SK-N-SH treated with all-trans-retinoic acid at 6 μM for 48 hours (cell line): ENCODE measurements at regions not wholly inside any gene's neighbourhood (a gene's known extent, or its start where the extent isn't known, plus 50 kb on each side); places are given as distances from the start of the nearest gene placed in this dataset.

Experiments used
- ATAC-seq: fragments of 200-7000 bp; cut with Tn5 transposase; 3 replicates; pipeline ENCODE4 v1.9.1; 2020; ENCODE audit warnings: mild to moderate bottlenecking, moderate library complexity
- ARNTL ChIP-seq: fragments of 450-650 bp; formaldehyde crosslinking; IDR thresholded peaks from 2 replicates; pipeline ENCODE4 v1.5.0; 2020; ENCODE audit warnings: low read depth, mild to moderate bottlenecking, moderate library complexity, borderline replicate concordance
- BACH2 ChIP-seq: fragments of 250-450 bp; sonication (Bioruptor Pico); IDR thresholded peaks from 2 replicates; pipeline ENCODE4 v1.9.0; 2021; ENCODE audit warnings: mild to moderate bottlenecking, borderline replicate concordance
- CSDC2 ChIP-seq: fragments of 250-450 bp; sonication (Bioruptor Pico); IDR thresholded peaks from 2 replicates; pipeline ENCODE4 v1.5.0; 2020; ENCODE audit warnings: mild to moderate bottlenecking, moderate library complexity
- ESRRG ChIP-seq: fragments of 250-450 bp; sonication (Bioruptor Pico); IDR thresholded peaks from 2 replicates; pipeline ENCODE4 v1.6.1; 2021; ENCODE audit warnings: mild to moderate bottlenecking
- GLIS3 ChIP-seq: fragments of 250-450 bp; sonication (Bioruptor Pico); IDR thresholded peaks from 2 replicates; pipeline ENCODE4 v1.5.0; 2020; ENCODE audit warnings: mild to moderate bottlenecking, moderate library complexity
- ISL1 ChIP-seq: fragments of 250-450 bp; sonication (Bioruptor Pico); IDR thresholded peaks from 2 replicates; pipeline ENCODE4 v2.1.2; 2022; ENCODE audit warnings: mild to moderate bottlenecking, moderate library complexity
- OSR1 ChIP-seq: fragments of 250-450 bp; sonication (Bioruptor Pico); IDR thresholded peaks from 2 replicates; pipeline ENCODE4 v1.8.0; 2022; ENCODE audit warnings: moderate library complexity, mild to moderate bottlenecking, inconsistent platforms
- RARB ChIP-seq: fragments of 250-450 bp; sonication (Bioruptor Pico); IDR thresholded peaks from 2 replicates; pipeline ENCODE4 v1.8.0; 2021; ENCODE audit warnings: mild to moderate bottlenecking, moderate library complexity
- SNAI2 ChIP-seq: fragments of 250-450 bp; sonication (Bioruptor Pico); IDR thresholded peaks from 2 replicates; pipeline ENCODE4 v1.5.0; 2020; ENCODE audit warnings: mild to moderate bottlenecking, moderate library complexity
- TCF4 ChIP-seq: fragments of 250-450 bp; sonication (Bioruptor Pico); IDR thresholded peaks from 2 replicates; pipeline ENCODE4 v1.8.0; 2021; ENCODE audit warnings: mild to moderate bottlenecking, moderate library complexity, borderline replicate concordance
- TOX ChIP-seq: fragments of 250-450 bp; sonication (Bioruptor Pico); IDR thresholded peaks from 2 replicates; pipeline ENCODE4 v1.8.0; 2021; ENCODE audit warnings: mild to moderate bottlenecking, moderate library complexity, borderline replicate concordance
- ZC3H10 ChIP-seq: fragments of 250-450 bp; sonication (Bioruptor Pico); IDR thresholded peaks from 2 replicates; pipeline ENCODE4 v1.5.1; 2021; ENCODE audit warnings: mild to moderate bottlenecking, moderate library complexity
- ZFP3 ChIP-seq: fragments of 250-450 bp; sonication (Bioruptor Pico); IDR thresholded peaks from 2 replicates; pipeline ENCODE4 v1.5.0; 2020; ENCODE audit warnings: mild to moderate bottlenecking, moderate library complexity
- ZFP30 ChIP-seq: fragments of 450-650 bp; formaldehyde crosslinking; IDR thresholded peaks from 2 replicates; pipeline ENCODE4 v1.5.0; 2022; ENCODE audit warnings: mild to moderate bottlenecking, moderate library complexity
- ZNF70 ChIP-seq: fragments of 450-650 bp; formaldehyde crosslinking; IDR thresholded peaks from 2 replicates; pipeline ENCODE4 v1.5.0; 2020; ENCODE audit warnings: mild to moderate bottlenecking, moderate library complexity
- ZNF8 ChIP-seq: fragments of 450-650 bp; formaldehyde crosslinking; IDR thresholded peaks from 2 replicates; pipeline ENCODE4 v1.5.0; 2020; ENCODE audit warnings: mild to moderate bottlenecking, moderate library complexity
- TF ChIP-seq, protein P1 (sequence below): fragments of 250-450 bp; sonication (Bioruptor Pico); IDR thresholded peaks from 2 replicates; pipeline ENCODE4 v1.5.0; 2020; ENCODE audit warnings: mild to moderate bottlenecking, moderate library complexity
- TF ChIP-seq, protein P2 (sequence below): fragments of 250-450 bp; sonication (Bioruptor Pico); IDR thresholded peaks from 2 replicates; pipeline ENCODE4 v1.5.1; 2020; ENCODE audit warnings: low read depth, mild to moderate bottlenecking, moderate library complexity
- TF ChIP-seq, protein P3 (sequence below): fragments of 250-450 bp; sonication (Bioruptor Pico); IDR thresholded peaks from 2 replicates; pipeline ENCODE4 v1.8.0; 2020; ENCODE audit warnings: mild to moderate bottlenecking, moderate library complexity, borderline replicate concordance
- TF ChIP-seq, protein P4 (sequence below): fragments of 250-450 bp; sonication (Bioruptor Pico); IDR thresholded peaks from 2 replicates; pipeline ENCODE4 v1.8.0; 2021; ENCODE audit warnings: low read depth, mild to moderate bottlenecking, moderate library complexity, borderline replicate concordance
- TF ChIP-seq, protein P5 (sequence below): fragments of 250-450 bp; sonication (Bioruptor Pico); IDR thresholded peaks from 2 replicates; pipeline ENCODE4 v1.5.1; 2021; ENCODE audit warnings: mild to moderate bottlenecking, moderate library complexity

DNA sequence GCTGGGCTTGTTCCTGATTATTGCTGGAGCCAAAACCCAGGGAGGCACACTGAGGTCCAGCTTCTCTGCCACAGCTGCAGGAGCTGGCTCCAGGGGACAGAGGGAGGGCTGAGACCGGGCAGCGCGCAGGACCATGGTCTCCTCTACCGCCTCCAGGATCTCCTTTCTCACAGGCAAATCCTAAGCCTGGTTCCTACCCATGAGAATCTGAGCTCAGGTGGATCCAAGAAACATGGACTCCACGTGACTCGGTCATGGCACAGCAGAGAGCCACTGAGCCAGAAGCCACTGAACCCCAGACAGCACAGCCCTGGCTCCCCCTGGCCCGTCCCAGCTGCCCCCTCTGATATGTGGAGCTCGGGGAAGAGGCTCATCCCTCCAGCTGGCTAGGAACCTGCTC, 653.4 kb upstream of the ID2 start:
- TF ChIP-seq ZNF70 (CRISPR knock-in tag): no peak
- TF ChIP-seq ZFP3 (CRISPR knock-in tag): no peak
- no peak for TF ChIP-seq TOX
- TF ChIP-seq ISL1: no peak
- TF ChIP-seq, protein P1, sequence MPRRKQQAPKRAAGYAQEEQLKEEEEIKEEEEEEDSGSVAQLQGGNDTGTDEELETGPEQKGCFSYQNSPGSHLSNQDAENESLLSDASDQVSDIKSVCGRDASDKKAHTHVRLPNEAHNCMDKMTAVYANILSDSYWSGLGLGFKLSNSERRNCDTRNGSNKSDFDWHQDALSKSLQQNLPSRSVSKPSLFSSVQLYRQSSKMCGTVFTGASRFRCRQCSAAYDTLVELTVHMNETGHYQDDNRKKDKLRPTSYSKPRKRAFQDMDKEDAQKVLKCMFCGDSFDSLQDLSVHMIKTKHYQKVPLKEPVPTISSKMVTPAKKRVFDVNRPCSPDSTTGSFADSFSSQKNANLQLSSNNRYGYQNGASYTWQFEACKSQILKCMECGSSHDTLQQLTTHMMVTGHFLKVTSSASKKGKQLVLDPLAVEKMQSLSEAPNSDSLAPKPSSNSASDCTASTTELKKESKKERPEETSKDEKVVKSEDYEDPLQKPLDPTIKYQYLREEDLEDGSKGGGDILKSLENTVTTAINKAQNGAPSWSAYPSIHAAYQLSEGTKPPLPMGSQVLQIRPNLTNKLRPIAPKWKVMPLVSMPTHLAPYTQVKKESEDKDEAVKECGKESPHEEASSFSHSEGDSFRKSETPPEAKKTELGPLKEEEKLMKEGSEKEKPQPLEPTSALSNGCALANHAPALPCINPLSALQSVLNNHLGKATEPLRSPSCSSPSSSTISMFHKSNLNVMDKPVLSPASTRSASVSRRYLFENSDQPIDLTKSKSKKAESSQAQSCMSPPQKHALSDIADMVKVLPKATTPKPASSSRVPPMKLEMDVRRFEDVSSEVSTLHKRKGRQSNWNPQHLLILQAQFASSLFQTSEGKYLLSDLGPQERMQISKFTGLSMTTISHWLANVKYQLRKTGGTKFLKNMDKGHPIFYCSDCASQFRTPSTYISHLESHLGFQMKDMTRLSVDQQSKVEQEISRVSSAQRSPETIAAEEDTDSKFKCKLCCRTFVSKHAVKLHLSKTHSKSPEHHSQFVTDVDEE: no peak
- TF ChIP-seq, protein P2, sequence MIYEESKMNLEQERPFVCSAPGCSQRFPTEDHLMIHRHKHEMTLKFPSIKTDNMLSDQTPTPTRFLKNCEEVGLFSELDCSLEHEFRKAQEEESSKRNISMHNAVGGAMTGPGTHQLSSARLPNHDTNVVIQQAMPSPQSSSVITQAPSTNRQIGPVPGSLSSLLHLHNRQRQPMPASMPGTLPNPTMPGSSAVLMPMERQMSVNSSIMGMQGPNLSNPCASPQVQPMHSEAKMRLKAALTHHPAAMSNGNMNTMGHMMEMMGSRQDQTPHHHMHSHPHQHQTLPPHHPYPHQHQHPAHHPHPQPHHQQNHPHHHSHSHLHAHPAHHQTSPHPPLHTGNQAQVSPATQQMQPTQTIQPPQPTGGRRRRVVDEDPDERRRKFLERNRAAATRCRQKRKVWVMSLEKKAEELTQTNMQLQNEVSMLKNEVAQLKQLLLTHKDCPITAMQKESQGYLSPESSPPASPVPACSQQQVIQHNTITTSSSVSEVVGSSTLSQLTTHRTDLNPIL (CRISPR knock-in tag): no peak
- TF ChIP-seq RARB (CRISPR knock-in tag): no peak
- TF ChIP-seq, protein P3, sequence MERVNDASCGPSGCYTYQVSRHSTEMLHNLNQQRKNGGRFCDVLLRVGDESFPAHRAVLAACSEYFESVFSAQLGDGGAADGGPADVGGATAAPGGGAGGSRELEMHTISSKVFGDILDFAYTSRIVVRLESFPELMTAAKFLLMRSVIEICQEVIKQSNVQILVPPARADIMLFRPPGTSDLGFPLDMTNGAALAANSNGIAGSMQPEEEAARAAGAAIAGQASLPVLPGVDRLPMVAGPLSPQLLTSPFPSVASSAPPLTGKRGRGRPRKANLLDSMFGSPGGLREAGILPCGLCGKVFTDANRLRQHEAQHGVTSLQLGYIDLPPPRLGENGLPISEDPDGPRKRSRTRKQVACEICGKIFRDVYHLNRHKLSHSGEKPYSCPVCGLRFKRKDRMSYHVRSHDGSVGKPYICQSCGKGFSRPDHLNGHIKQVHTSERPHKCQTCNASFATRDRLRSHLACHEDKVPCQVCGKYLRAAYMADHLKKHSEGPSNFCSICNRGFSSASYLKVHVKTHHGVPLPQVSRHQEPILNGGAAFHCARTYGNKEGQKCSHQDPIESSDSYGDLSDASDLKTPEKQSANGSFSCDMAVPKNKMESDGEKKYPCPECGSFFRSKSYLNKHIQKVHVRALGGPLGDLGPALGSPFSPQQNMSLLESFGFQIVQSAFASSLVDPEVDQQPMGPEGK: no peak
- no peak for TF ChIP-seq OSR1 (CRISPR knock-in tag)
- TF ChIP-seq, protein P4, sequence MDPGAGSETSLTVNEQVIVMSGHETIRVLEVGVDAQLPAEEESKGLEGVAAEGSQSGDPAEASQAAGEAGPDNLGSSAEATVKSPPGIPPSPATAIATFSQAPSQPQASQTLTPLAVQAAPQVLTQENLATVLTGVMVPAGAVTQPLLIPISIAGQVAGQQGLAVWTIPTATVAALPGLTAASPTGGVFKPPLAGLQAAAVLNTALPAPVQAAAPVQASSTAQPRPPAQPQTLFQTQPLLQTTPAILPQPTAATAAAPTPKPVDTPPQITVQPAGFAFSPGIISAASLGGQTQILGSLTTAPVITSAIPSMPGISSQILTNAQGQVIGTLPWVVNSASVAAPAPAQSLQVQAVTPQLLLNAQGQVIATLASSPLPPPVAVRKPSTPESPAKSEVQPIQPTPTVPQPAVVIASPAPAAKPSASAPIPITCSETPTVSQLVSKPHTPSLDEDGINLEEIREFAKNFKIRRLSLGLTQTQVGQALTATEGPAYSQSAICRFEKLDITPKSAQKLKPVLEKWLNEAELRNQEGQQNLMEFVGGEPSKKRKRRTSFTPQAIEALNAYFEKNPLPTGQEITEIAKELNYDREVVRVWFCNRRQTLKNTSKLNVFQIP (CRISPR knock-in tag): no peak
- no peak for TF ChIP-seq CSDC2 (CRISPR knock-in tag)
- TF ChIP-seq BACH2 (CRISPR knock-in tag): no peak
- TF ChIP-seq ZNF8 (CRISPR knock-in tag): no peak
- no peak for TF ChIP-seq GLIS3
- TF ChIP-seq, protein P5, sequence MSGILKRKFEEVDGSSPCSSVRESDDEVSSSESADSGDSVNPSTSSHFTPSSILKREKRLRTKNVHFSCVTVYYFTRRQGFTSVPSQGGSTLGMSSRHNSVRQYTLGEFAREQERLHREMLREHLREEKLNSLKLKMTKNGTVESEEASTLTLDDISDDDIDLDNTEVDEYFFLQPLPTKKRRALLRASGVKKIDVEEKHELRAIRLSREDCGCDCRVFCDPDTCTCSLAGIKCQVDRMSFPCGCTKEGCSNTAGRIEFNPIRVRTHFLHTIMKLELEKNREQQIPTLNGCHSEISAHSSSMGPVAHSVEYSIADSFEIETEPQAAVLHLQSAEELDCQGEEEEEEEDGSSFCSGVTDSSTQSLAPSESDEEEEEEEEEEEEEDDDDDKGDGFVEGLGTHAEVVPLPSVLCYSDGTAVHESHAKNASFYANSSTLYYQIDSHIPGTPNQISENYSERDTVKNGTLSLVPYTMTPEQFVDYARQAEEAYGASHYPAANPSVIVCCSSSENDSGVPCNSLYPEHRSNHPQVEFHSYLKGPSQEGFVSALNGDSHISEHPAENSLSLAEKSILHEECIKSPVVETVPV (CRISPR knock-in tag): no peak
- TF ChIP-seq ARNTL (CRISPR knock-in tag): no peak
- no peak for TF ChIP-seq TCF4 (CRISPR knock-in tag)
- no peak for TF ChIP-seq ESRRG
- no peak for TF ChIP-seq ZC3H10 (CRISPR knock-in tag)
- TF ChIP-seq, all 23 proteins: peak for 0
- ATAC-seq: no peak

DNA sequence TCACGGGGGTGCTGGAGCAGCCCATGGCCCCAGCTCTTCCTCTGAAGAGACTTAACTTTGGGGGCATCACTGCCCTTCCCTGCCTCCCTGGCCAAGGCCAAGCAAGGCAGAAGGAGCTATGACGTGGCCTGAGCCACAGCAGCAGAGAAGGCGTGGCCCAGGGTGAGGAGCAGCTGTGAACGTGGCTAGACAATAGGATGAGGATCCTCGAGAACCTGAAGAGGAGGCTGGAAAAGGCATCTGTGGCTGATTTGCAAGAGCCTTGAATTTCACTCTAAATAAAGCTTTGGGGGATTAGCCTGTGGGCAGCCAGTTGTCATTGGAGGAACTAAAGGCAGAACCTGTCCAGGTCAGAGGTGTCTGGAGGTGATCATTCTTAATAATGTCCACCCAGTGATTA, 652.9 kb upstream of the ID2 start:
- no peak for ATAC-seq

More for the DNA sequence above, 652.9 kb upstream of the ID2 start:
- TF ChIP-seq SNAI2 (CRISPR knock-in tag) (no peak), ZNF70 (CRISPR knock-in tag) (no peak), ZFP30 (no peak), ZC3H10 (CRISPR knock-in tag) (no peak), RARB (CRISPR knock-in tag) (no peak), ESRRG (no peak), TCF4 (CRISPR knock-in tag) (no peak)
- TF ChIP-seq, protein P1: no peak
- TF ChIP-seq, protein P5 (CRISPR knock-in tag): no peak
